HG03558 (cell line): ENCODE measurements at regions not wholly inside any gene's neighbourhood (a gene's known extent, or its start where the extent isn't known, plus 50 kb on each side); places are given as distances from the start of the nearest gene placed in this dataset.

Source experiments
- ATAC-seq: cut with Tn5 transposase; IDR thresholded peaks from one replicate; pipeline ENCODE4 v1.9.1; 2021; ENCODE audit warnings: moderate number of reproducible peaks; ENCODE audit not compliant: unreplicated experiment; ENCODE audit errors: extremely low read depth

DNA sequence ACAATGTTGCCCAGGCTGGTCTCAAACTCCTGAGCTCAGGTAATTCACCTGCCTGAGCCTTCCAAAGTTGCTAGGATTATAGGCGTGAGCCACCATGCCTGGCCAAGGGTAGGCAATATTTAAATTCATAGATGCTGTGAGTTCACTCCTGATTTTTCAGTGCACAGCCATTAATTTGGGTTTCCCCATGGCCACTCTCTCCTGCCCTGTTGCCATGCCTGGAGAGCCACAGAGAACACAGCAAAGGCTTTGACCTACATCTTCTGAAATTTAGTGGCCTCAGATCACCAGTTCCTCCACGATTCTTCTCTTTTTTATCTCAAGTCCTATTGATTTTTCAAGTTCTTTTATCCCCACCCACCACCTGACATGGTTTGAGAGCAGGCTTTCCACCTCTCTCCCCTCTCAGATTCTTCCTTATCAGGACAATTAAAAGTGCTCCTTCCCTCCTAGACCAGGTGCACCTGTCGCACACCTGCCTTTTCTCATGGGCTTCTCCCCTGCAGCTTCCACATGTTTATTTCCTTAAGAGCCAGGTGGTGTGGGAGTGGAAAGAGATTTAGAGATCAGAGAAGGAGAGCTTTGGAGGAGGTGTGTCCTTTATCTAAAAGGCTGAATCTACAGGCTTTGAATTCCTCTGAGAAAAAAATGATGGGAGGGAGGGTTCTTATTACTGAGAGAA is 123.8 kb downstream of the ADRA2A start:
- no peak for ATAC-seq

DNA sequence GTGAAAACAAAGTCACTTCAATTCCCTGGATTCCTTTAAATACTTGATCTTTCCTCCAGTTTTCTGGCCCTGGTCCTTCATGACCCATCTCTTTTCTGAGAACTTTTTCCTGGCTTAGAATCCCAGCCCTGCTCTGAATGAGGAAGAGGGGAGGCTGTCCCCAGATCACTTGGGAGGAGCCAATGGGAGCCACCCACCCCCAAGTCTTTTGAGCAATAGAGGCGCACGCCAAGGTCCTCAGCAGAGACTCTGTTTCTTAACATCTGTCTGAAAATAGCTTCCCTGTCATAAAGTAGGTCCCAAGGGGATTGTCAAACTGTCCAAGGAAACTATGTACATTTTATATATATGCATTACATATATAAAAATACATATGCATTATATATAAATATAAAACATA is 126.8 kb downstream of the ADRA2A start:
- ATAC-seq = no peak

DNA sequence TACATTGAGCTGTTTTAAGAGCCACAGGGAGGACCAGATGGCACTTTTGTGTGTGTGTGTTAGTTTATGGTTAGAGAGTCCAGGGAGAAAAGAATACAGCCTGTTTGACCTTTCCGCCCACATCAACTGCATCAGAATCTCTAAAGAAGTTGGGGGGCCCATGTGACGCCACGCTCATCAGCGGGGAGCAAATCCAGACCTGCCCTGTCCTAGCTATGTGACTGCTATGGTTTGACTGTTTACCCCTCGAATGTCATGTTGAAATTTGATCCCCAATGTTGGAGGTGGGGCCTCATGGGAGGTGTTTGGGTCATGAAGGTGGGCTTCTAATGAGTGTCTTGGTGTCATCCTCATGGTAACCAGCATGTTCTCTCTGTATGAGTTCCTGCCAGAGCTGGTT is 128.0 kb downstream of the ADRA2A start:
- no peak for ATAC-seq

DNA sequence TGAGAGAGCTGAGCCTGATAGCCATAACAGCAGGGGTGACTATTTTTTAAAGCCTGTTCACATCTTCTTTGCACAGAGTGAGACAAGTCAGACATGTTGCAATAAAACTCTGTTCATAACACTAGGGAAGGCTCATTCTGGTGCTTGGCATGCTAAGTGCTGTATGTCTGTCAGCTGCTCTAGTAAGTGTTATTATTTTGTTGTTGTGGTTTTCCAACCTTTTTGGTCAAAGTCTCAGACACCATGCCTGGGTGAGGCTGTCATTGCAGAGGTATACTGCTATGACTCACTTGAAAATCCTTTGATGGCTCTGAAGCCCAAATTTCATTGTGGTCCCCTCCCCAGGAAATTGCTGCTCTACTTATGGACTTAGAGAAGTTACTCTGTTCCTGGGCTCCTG is 129.7 kb downstream of the ADRA2A start:
- ATAC-seq = no peak

DNA sequence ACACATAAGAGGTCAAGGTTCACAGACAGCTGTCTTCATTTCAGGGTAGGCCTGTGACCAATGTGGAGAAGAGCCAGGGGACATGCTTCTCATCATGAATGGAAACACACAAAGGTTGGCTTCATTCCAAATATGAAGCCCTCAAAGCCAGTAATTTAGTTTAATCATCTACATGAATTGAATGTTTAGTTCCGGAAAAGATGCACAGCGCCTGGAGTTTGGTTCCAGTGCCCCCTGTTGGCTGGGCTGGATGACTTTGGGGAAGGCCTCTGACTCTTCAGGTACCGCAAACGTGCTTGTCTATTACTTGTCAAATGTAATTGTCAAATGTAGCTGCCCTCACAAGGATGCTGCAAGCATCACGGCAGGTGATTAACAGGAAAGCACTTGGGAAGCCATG is 130.7 kb downstream of the ADRA2A start:
- ATAC-seq = no peak

DNA sequence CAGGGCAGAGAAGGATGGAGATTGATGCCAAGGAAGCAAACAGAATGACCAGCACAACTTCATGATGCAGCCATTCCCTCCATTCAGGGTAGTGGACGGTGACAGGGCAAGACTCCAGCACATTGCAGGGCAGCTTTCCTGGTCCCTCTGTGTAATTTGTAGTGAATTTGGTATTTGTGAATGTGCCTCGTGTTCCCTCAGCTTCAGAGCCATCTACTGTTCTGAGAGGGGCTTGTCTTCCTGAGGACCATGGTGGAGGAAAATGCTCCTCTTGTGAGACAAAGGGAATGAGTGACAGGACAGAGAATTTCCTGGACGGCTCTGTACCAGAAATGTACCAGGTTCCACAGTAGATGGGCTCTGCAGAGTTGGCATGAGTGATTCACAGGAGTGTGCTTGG is 132.1 kb downstream of the ADRA2A start:
- no peak for ATAC-seq

DNA sequence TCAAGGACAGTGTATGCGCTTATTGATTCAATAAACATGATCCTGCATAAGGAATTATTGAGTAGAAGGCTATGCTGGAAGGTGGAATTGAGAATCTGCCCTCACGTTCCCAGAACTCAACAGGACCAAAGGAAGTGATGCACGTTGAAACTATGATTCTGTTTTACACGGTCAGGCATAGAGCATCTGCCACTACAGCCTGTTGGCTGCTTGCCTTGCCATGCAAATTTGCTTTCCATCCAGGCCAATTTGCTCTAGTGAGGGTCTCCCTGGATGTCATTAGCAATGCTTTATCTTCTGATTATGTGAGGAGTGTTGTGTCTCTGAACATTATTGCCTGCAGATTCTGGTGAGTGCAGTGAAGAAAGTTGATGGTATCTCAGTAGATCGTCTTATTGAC is 132.9 kb downstream of the ADRA2A start:
- ATAC-seq = no peak

DNA sequence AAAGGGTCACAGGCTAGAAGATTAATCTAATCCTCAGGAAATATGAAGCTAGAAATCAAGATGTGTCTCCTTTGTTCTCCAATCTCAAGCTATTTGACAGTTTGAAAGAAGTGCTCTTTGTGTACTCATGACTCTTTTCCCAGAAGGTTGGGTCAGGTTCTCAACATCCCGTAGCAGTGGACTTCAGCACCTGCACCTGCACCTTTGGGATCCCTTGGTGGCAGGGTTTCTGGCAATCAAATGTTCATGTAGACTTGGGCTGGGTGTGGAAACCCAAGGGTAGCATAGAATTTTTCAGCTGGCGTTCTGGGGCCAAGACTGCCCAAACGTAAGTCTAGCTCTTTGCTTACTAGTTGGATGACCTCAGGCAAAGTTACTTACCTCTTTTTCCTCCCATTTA is 134.4 kb downstream of the ADRA2A start:
- no peak for ATAC-seq

DNA sequence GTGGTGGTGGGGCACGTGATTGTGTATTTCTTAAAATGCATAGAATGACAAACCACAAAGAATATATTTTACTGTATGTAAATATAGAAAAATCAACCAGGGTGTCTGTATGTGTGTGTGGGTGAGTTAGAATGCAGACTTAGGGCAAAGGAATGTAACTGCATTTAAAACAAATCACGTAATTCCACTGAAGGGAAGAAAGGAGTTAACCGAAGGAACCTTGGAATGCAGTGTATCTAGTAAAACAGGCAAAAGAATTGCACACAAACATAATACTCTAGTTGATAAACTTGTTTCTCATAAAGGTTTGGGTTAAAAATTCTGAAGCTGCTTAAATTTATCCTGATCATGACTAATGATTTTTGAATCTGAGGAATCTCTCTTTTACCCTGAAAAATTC is 134.9 kb downstream of the ADRA2A start:
- ATAC-seq = no peak

DNA sequence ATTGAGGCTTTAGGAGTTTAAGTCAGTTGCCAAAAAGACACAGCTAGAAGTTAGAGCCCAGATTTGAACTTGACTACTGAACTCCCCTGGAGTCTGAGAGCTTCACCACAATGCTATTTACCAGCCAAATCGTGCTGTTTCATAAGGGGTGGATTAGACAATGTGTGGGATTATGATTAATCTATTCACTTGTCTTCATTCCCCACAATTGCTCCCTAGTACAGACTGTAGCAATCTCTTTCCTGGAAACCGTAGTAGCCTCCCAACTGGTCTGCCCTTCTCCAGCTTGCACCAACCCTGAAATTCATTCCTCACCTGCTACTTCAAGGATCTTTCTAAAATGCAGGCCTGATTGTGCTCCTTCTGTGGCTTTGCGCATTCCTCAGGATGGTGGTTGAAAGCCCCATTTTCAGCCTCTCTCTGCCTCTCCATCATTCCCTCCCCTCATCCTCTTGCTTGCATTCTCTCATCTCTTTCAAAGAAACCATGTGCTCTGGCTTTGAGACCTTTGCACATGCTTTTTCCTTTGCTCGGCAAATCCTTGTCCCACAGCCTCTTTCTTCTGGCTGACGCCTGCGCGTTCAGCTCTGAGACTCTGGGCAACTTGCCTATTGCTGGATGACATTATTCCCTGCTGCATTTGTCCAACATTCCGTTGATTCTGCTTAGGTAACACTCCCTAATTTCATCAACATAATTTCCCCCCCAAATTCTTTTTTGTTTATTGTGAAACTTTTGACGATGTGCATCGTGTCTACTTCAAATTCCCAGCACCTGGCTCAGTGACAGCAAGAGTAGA is 145.1 kb downstream of the ADRA2A start:
- no peak for ATAC-seq

DNA sequence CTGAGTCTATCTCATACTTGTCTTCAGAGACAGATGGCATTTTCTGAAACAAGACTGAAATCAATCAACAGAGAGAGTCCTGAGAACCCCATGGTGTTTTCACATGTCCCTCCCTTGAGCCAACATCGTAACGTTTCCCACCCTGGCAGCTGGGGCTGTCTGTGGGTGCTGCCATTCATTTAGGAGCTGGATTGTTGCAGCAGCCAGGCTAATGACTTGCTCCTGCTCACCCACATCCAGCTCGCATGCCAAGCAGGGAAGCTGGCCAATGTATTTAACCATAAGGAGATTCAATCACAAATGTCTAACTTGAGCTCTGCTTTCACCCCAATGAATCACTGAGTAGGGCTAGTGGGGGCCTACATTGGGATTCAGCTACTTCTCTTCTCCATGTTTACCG is 146.1 kb downstream of the ADRA2A start:
- ATAC-seq = no peak

DNA sequence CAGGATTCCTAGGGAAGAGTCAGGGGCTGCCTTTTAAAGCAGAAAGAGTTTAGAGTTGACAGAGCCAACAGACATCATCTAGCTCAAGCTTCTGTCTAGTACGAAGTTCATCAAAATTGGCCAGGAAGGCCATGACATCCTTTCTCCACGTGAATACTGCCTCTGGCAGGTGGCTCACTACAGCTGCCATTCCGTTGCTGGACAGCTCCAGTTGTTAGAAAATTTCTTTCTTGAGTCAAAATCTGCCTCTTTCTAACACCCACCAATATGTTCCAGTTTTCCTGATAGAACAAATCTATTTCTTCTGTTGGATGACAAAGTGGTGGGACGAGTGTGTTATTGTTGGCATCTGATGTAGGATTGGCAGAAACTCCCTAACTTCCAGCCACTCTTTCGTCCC is 154.9 kb downstream of the ADRA2A start:
- ATAC-seq = no peak

DNA sequence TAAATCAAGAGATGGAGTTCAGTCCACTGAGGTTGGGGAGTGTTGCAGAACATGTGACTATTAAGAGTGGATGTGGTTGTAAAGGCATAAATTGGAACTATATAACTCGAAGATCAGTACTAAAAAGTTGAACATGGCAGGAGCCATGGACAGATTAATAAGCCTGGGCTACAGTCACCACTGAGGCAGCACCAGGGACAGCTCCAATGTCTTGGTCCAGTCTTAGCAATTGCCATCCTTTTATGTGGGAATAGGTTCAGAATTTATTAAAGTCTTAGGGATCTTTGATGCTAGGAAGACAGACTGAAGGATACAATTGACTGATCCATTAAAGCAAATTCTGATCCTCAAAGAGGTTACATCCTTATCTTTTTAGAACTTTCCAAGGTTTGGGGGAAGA is 156.6 kb downstream of the ADRA2A start:
- ATAC-seq = no peak

DNA sequence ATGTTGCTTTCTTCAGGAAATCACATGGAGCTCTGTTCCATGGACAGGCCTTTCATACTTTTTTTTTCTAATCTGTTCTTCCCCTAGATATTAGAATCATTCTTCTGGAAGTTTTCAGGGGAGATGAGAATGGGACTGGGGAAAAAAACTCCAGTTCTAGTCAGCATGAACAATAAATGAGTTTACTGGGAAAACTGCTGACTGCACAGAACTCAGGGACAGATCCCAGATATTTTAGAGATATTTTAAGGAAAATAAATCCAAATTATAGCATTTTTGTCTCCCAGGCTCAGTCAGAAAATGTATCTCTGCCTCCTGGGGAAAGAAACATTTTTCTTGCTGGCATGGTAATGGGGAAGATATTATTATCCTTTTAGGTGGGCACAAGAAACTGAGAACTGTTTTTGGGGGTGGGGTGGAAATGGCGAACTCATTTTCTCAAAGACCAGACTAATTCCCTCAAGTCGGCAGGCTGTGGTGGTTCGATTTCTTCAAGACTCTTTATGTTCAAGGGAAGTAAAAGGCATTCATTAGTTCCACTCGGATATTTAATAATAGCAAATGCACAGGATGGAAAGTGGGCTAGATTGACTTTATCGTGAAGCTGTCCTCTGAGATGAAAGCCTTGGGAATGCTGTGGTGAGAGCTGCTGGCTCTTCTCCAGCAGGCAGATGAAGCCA is 157.5 kb downstream of the ADRA2A start:
- no peak for ATAC-seq

DNA sequence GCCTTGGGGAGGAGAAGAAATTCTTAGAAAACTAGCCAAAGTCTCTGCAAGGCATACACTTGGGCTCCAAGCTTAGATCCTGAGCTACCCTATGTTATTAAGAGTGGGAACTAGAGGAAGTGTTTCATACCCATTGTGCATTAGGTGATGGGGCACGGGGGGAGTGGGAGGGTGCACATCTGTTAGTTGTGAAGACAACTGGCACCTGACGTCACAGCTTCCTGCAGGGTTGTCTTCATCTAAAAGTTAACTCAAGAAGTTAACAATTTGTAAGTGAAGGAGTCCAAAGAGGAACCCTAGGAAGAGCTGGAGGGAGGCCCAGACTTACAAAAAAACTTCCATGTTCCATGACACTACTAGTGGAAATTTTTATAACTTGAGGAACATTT is 158.1 kb downstream of the ADRA2A start:
- ATAC-seq = no peak

DNA sequence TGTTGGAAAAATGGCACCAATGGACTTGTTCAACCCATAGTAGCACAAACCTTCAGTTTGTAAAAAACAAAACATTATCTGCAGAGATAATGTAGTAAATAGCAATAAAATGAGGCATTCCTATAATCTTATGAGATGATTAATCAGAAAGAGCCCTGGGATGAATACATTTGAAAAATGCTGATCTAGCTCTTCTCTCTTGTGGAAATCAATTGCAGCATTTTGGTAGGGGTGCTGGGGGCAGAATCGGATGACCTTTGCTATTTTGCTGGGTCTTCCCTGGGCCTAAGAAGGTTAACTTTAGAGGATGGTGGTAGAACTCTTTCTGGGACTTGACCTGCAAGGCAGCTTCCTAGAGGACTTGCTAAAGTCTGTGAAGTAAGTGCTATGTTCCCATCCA is 163.5 kb downstream of the ADRA2A start:
- ATAC-seq = no peak

DNA sequence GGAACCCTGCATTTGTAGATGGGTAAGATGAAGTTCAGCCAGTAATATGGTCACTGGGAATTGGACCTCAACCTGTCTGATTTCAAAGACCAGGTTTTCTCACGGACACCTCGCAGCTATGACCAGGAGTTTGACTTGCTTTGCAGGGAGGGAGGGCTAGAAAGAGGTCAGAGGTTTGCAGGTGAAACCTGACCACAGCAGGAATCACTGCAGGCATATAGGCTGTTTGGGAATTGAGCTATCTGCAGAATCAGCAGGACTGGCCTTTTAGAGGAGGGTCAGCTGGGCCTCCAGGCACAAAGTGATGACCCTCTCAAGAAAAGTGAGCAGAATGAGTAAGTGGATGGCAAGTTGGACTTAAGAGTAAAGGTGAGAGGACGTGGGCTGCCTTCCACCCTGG is 166.3 kb downstream of the ADRA2A start:
- ATAC-seq = no peak

DNA sequence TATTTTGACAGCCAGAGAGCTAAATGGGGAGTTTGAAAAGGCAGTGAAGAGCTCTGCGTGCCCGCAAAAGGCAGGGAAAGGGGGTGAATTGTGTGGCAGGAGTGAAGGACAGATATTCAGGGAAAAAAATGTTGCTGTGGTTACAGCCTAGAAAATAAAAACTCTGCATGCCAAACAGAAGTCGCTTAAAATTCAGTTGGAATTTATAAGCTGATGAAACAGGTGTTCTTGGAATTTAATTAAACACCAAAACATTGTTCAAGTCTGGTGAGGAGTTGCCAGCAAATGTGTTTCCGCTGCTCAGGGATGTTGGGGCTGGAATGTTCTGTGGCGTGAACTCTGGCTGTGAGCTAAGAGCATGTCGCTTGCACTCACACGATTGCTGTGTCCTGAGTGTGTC is 169.3 kb downstream of the ADRA2A start:
- no peak for ATAC-seq

DNA sequence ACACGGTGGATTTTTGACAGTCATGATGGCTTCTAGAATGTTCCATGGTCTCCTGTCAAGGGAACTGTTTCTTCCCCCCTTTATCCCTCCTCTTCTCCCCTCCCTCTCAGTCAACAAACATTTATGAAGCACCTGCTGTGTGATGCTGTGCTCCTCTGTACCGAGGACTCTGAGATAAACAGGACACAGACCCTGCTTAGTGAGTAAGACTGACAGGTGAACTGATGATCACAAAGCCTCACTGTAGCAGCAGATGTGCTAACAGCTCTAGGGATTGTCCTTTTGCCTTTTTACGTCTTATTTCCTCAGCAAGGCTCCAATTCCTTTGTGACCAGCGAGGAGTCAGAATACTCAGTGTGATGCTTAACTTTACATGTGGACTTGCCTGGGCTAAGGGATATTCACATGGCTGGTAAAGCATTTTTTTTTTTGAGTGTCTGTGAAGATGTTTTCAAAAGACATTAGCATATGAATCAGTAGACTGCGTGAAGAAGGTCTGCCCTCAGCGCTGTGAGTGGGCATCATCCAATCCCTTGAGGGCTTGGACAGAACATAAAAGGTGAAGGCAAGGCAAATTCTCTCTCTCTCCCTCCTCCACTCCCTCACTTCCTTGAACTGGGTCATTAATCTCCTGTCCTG is 170.1 kb downstream of the ADRA2A start:
- no peak for ATAC-seq

DNA sequence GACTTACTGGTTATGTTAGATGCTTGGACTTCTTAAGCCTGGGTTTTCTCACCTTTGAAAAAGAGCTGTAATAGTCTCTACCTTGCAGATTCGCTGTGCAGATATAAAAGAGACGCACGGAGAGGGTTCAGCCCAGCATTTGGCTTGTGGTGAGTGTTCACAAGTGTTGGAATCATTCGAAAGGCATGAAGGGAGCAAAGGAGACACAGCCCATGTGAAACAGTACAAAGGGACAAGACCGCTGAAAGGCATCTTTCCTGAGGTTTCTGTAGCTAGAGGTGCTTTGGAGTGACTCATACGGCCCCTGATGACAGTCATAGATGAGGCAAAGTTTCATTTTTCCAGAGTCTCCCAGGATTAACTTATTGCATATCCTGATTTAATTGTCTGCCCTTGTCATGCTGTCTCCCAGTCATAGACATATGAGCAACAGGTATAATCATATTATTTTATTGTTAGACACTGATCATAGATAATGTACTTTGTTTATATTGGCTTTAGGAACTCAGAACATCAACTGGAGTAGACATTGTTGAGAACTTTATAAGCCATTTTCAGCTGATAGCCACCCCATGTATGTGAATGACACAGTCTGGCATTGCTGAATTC is 171.1 kb downstream of the ADRA2A start:
- ATAC-seq = no peak

DNA sequence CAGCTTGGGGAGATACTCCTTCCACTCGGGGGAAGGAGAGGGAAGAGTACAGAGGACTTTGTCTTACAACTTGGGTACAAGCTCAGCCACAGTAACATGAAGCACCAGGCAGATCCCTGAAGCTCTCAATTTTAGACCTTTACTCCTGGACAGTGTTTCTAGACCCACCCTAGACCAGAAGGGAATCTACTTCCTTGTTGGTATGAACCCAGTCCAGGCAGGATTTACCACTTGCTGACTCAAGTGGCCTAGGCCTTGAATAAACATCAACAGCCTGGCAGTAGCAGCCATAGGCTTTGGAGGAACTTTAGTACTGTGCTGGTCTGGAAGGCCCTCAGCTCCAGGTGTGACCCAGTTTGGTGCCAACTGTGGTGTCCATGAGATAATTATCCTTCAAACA is 173.1 kb downstream of the ADRA2A start:
- ATAC-seq = no peak
